Fibroblast of skin of left quadriceps (primary cell): ENCODE measurements at regions not wholly inside any gene's neighbourhood (a gene's known extent, or its start where the extent isn't known, plus 50 kb on each side); places are given as distances from the start of the nearest gene placed in this dataset.

Source experiments
- DNase-seq, 2 experiments: peaks; one replicate each; pipeline ENCODE4 v3.0.0-alpha.2; 2013; ENCODE audit warnings: low read depth in 2 of 2

GRCh38 chr16:73711406-73712080 is 585.1 kb upstream of the PSMD7 start:
- no peak for DNase-seq

- no peak for DNase-seq
Observed at GRCh38 chr16:73710526-73710925, 586.1 kb upstream of the PSMD7 start.

- no peak for DNase-seq
Observed at GRCh38 chr16:73707863-73708262, 588.8 kb upstream of the PSMD7 start.

GRCh38 chr16:73703891-73704290 is 592.7 kb upstream of the PSMD7 start:
- no peak for DNase-seq

GRCh38 chr16:73697336-73697735 is 599.3 kb upstream of the PSMD7 start:
- no peak for DNase-seq

GRCh38 chr16:73692861-73693260 is 603.8 kb upstream of the PSMD7 start:
- DNase-seq: no peak

GRCh38 chr16:73683804-73684203 is 612.8 kb upstream of the PSMD7 start:
- no peak for DNase-seq

- DNase-seq: no peak
Observed at GRCh38 chr16:73672135-73672534, 624.2 kb upstream of the ZFHX3 start.

- no peak for DNase-seq
Observed at GRCh38 chr16:73670836-73671820, 623.2 kb upstream of the ZFHX3 start.

GRCh38 chr16:73669535-73670274 is 621.8 kb upstream of the ZFHX3 start:
- no peak for DNase-seq

- no peak for DNase-seq
Observed at GRCh38 chr16:73663720-73664119, 615.8 kb upstream of the ZFHX3 start.

- DNase-seq: no peak
Observed at GRCh38 chr16:73636196-73636595, 588.3 kb upstream of the ZFHX3 start.

GRCh38 chr16:73629011-73629410 is 581.1 kb upstream of the ZFHX3 start:
- no peak for DNase-seq

- DNase-seq: no peak
Observed at GRCh38 chr16:73617738-73618137, 569.8 kb upstream of the ZFHX3 start.

GRCh38 chr16:73616770-73617169 is 568.8 kb upstream of the ZFHX3 start:
- DNase-seq: no peak

- DNase-seq: no peak
Observed at GRCh38 chr16:73616166-73616753, 568.3 kb upstream of the ZFHX3 start.

- no peak for DNase-seq
Observed at GRCh38 chr16:73615071-73615940, 567.4 kb upstream of the ZFHX3 start.

- no peak for DNase-seq
Observed at GRCh38 chr16:73614131-73614530, 566.2 kb upstream of the ZFHX3 start.

GRCh38 chr16:73610605-73611156 is 562.8 kb upstream of the ZFHX3 start:
- no peak for DNase-seq

- no peak for DNase-seq
Observed at GRCh38 chr16:73610160-73610559, 562.2 kb upstream of the ZFHX3 start.

GRCh38 chr16:73608911-73609310 is 561.0 kb upstream of the ZFHX3 start:
- DNase-seq: no peak
